GM23248 (cell line): ENCODE measurements at regions not wholly inside any gene's neighbourhood (a gene's known extent, or its start where the extent isn't known, plus 50 kb on each side); places are given as distances from the start of the nearest gene placed in this dataset.

Source experiments
- EZH2 ChIP-seq: fragments of 200-600 bp; sonication (generic); IDR thresholded peaks from 2 replicates; pipeline ENCODE4 v1.6.1; 2018; ENCODE audit warnings: antibody characterized with exemption, mild to moderate bottlenecking; ENCODE audit not compliant: insufficient read depth, poor library complexity, severe bottlenecking
- EZH2phosphoT487 ChIP-seq: fragments of 200-600 bp; sonication (generic); IDR thresholded peaks from 2 replicates; pipeline ENCODE4 v1.6.1; 2018; ENCODE audit warnings: antibody characterized with exemption, moderate library complexity, mild to moderate bottlenecking, low read depth; ENCODE audit not compliant: insufficient read depth

DNA sequence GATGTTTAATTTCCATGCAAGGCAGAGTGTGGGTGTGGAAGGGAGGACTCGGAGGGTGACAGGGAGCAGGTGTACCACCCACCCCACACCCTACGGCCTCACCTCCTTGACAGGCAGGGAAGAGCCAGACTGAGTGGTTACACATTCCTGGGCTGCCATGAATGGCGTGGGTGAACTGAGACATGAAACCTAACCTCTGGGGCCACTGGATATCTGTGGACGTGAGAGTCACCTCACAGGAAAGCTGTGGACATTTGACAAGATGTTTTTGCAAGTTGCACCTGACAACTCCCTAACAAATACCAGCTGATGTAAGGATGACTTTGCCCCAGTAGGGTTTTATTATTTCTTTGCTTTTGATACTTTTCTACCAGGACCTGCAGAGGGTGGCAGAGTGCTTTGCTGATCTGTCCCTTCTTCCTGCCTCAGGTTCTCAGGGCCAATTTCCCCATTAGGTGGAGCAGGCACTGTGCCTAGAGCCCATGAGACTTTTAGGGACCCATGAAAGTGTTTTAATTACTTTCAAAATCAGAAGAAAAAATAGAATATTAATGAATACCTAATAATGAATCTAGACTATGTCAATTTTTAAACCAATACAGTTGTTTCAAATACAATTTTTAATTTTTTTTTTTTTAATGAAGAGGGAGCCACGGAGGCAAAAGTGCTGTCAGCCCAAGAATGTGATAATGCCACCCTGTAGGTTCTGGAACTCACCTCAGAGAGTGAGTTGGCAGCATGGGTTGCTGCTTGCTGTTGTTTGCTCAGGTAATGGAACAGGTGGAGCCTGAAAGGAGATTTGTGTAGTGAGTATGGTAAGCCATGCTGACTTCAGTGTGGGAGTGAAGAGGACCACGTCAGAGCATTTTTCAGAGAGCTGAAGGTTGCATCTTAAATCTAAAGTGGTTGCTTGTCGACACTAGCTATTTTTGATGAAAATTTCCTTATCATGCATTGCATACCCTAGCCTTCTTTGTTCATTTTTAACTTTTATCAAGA lies 58.0 kb upstream of the CYSLTR2 start:
- TF ChIP-seq EZH2phosphoT487 (no peak), EZH2 (no peak)
